HT1080 (cell line): ENCODE measurements at regions not wholly inside any gene's neighbourhood (a gene's known extent, or its start where the extent isn't known, plus 50 kb on each side); places are given as distances from the start of the nearest gene placed in this dataset.

Source experiments
- DNase-seq: peaks from one replicate; pipeline ENCODE4 v3.0.0-alpha.2; 2015; ENCODE audit warnings: low read depth

DNA sequence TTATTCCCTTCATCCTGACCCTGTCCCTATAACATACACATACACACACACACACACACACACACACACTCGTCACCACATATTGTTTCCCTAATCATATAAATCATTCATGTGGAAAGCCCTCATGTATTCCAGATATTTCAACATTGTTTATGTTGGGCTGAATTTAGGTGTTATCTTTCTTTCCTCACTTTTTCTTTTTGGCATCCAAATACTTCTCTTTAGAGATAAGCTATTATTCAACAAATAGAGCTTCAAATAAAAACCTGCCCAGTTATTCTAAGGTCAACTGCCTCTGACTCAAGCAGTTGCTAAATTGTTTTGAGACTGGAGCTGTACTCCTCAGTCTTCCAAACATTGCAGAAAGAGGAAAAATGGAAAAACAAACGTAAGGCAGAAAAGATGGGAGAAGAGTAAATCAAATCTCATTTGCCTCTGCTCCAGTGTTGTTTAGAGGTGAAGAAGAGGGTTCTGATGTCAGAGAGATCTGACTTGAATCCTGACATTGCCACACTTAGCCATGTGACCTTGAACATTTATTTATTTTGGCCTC is 215.7 kb downstream of the GAS1 start:
- no peak for DNase-seq

DNA sequence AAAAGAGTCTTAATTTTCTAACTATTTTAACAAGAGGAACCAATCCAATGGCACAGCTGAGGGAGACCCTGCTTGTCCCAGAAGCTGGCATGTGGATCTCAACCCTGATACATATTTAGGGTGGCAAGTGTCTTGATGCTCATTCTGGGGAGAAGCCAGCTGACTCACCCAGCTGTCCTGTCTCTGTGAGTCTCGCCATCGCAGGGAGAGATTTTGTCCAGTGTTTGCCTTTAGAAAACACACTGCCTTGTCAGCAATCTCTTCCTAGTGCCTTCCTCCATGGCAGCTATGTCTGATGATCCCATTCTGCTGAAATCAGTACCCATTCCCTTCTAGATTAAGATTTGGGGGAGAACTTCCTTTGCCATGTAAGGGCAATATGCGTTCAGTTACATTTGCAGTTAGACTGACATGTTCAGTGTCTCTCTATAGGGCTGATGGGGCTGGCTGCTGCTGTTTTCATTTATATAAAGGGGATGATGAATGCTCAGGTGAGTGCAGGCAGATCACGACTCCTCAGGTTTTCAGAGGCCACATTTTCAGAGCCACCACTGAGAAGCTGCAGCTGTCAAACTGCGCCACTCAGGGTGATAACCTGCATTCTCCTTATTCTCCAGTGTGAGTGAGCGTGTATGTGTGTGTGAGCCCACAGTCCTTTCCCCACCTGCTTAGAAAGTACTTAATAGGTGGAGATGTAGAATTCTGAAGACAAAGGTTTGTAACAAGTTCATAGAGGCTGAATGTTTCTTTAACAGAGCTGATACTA is 217.0 kb downstream of the GAS1 start:
- no peak for DNase-seq

DNA sequence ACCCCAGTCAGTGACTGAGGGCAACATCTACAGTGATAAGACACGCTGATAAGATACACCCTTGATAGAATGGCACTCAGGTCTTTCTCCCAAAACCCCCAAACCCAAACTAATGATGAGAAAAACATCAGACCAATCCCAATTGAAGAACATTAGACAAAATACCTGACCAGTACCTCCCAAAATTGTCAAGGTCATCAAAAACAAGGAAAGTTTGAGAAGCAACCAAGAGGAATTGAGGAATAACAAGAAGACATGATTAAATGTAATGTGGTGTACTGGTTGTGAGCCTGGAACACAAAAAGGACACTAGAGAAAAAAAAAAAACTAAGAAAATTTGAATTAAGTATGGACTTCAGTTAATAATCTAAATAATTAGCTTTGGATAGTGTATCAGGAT is 222.8 kb downstream of the GAS1 start:
- no peak for DNase-seq

DNA sequence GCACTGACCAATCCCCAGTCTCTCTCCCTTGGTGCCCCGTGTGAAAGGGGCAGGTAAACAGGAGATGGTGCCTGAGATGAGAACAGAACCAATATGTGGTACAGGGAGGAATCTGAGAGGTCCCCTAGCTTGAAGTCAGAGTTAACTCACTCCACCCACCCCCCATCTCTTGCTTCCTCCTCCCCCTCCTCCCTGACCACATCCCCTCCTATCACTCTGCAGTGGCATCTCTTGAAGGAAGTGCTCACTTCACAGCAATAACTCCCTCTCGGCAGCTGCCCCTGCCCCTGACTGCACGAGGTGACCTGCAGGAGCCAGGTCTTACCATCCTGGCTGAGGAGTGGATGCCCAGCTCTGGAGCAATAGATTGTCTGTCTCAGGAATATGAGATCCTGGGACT is 224.0 kb downstream of the GAS1 start:
- DNase-seq: peak; percentile 40

DNA sequence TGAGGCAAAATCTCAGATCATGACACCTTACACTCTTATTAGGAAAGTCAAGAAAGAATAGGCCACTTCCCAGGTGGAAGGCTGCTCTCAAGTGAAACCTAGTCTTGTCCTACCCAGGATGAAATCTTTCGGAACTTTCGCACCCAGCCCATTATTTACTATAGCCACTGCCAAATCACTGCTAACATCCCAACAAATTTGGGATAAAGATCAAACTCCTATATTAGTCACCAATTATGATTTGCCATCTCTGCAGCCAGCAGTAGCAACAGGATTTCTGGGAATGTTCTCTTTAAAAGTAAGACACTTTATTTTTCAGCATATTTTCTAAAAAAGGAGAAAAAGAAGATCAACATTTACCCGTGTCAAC is 224.6 kb downstream of the GAS1 start:
- no peak for DNase-seq

DNA sequence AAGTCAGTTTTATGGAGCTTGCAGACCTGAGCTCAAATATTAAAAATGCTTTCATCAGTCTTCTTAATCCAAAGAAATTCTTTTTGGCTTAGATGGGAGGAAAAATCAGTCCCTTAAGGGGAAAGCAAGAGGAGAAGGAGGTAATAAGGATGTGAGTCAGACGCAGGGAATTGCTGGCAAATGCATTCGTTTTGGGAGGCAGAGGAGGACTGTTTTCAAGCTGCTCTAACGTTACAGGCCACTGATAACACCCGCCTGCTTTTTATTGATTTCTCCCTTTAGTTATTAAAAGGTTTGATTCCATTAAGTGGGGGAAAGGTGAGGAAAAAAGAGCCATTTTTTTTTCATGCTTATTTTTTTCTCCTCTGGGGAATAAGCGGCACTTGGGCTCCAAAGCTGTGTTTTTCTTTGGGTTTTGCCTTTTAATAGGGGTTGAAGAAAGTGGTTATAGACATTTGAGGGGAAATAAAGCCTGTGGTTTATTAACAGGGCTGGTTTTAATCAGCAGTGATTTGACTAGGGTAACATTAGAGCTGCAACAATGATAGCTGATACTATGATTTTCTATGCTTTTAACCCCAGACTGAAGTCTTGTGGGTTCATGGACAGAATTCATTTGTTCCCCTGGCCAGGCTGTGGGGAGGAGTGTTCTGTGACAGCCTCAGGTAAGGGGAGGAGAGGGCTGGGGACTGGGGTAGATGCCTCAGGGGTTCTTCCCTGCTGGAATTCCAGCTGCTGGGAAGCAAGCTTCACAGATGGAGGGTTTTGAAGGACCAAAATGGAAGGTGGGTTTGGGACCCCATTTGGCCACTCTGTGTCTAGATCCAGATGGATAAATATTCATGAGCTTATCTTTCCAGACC is 225.2 kb downstream of the GAS1 start:
- DNase-seq: peak; percentile 93

DNA sequence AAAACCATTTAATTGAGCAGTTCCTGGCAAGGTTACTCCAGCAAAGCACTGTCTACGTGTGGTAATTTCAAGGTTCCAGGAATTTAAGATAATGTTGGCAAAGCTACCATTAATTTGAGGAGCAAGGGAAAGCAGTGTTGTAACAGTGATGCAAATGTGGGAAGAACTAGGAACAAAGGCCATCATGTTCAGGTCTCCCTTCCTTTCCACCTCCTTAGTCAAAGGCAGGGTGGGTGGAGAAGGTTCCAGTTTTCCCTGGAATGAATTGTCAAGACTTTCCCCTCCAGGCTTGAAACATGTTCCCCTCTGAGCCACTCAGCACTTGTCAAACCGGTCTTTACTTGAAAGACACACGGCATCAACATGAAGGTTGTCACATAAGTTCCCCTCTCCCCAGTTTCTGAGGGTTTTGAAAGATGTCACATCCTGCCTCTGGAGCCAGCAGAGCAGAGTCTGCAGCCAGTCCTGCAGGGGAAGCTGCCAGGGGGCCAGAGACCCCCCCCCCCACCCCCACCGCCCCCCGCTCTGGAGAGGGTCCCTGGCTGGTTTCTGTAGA is 226.0 kb downstream of the GAS1 start:
- peak; percentile 30 for DNase-seq

DNA sequence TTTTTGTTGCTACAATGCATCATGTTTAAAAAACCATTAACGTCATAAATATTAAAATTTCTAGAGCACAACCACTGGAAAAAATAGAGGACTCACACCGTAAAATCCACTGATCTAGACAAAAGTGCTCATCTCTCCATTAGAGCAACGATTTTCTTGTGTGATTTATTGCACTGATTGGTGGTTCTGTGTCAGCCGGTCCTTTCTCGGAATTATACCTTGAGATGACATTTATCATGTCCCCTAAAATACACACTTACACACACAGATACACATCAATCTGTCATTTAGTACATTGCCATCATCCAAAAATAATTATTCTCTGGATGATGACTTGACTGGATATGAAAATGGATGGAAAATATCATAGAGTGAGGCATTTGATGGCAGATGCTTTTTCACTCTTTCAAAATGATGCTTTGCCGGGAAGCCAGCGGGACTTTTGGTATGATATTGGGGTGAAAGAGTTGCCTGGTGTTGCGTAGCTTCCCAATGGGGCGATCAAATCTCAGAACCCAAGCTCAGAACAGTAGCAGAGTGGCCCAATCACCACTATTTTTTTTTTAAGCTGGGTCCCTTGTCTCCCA is 226.6 kb downstream of the GAS1 start:
- no peak for DNase-seq

DNA sequence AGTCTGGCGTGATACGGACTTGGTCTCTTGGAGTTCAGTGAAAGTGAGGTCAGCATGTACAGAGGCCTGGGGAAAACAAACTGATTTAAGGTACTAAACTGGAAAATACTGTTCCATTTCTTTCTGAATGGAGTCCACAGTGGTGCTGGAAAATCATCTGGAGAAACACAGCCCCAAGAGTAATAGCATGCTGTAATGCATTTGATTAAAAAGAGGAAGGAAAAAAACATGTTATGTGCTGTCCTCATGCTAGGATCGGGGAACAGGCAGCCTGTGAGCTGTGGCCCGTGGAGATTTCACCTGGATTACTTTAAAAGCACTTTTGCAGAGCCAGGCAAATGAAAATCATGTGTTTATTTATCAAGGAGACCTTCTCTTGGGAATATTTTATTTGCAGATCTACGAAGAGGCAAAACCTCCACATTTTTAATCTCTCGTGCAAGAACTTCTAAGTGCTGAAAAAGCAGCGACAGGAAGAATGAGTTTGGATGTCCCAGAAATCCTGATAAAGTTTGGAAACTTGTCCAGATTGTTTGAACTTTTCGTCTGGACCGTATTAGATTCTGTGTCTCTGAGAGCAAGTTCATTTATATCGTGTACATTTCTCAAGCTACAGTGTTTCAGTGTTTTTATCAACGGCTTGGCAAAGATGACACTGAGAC is 228.8 kb downstream of the GAS1 start:
- DNase-seq: no peak

DNA sequence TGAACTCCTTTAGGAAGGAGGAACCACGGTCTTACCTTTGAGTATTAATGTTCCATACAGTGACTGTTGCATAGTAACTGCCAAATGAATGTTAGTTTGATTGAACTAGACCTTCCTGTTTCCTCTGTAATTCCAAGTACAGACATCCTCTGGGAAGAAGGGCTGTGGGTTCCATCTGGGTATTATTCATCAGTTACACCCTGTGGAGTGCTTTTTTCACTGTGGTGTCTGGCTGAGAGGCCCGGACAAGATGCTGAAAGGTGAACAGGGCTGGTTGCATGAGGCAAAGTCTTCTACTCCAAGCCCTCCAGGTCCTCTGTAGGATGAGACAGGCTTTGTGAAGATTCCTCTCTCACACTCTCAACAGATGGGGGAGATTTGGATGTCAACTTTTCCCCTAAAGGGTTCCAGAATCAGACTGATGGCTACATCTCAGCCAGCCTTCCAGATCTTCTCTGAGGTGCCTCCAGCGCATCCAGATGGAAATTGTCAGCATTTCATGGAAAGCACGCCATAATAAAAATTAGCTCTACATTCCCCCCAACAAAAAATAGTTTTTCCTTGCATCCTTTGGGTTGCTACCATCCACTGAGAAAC is 230.9 kb downstream of the GAS1 start:
- DNase-seq: peak; percentile 44

DNA sequence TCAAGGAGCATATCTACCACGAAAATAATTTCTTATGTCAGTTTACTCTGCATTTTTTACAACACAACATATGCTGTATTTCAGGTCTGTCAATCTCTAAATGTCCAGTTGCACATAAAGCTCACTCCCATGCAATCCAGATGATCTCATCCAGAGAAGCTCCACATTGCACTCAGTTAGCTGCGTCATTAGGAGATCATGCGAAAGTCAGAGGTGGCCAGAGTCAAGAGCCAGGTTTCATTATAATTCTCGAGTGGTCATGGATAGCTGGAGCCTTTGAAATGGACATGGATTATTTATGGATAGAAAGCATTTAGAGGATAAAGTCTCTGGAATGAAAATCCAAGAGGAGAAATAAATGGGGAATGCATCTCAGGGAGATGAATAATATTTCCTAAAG is 232.3 kb downstream of the GAS1 start:
- DNase-seq: no peak

DNA sequence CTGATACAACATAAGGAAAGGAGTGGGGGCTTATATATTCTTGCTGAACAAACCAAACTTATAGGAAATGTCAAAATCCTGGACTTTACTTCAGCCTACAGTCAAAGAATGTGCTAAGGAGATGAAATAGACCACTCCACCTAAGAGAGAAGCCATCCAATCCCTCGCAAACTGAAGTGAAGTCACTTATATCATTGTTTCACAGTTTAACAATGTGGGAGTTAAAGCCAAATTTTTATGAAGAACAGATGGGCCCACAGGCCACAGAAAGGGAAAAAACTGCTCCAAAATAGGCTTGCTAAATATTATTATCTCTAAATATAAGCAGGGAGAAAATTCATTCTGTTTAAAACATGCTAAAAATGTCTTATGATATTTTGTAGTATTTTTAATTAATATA is 233.3 kb downstream of the GAS1 start:
- no peak for DNase-seq

DNA sequence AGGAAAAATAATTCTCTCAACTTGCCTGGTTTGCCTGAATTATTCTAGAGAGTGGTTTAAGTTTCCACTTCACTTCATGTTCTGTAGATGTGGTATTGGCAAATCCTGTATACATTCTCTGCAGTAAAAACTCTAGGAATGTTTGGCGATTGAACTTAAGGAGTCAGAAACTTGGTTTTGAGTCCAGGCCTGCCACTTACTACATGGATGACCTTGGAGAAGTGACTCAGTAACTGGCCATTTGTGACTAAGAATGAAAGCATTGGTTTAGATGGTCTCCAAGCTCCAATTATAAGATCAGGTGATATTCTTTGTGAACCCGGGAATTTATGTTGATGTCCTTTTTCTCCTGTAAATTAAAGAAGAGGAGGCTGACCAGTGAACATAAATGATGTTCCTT is 233.8 kb downstream of the GAS1 start:
- DNase-seq: peak; percentile 78

DNA sequence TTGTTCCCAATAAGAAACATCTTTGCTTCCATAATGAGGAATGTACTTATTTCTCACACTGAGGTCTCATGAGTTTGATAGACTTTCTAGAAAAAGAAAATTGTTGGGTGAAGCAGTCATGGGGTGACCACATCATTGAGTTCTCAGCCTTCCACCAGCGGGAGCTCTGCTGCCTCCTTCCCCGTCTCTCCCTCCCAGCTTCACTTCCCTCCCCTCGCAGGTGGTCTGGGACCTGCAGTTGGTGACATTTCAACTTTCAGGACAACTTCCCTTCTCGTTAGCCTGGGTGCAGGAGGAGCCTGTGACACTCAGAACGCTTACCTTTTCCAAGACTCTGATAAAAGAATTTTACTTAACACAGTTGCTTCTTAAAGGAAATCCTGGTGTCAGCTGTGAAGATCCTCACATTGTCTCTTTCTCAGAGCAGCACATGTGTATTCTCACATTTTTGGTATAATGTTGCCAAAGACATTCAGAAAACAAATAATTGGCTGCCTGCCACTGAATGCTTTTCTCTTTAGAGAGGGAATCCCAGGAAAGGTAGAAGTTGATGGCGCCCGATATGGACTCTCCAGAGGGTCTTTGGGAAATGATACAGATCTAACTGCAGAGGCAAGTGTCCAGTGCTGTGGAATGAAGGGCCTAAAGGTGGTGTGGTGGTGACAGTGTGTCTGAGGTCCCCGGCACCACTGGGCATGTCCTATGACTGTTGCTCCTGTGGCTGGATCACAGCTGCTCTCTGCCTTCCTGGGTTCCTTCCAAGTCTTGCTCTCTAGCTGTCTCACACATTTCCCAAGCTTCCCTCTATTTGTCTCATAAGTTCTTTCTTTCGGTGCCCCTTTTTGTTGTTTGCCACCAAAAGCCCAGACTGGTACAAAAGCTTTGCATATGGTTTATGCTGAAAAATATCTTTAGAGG is 238.1 kb downstream of the GAS1 start:
- no peak for DNase-seq

DNA sequence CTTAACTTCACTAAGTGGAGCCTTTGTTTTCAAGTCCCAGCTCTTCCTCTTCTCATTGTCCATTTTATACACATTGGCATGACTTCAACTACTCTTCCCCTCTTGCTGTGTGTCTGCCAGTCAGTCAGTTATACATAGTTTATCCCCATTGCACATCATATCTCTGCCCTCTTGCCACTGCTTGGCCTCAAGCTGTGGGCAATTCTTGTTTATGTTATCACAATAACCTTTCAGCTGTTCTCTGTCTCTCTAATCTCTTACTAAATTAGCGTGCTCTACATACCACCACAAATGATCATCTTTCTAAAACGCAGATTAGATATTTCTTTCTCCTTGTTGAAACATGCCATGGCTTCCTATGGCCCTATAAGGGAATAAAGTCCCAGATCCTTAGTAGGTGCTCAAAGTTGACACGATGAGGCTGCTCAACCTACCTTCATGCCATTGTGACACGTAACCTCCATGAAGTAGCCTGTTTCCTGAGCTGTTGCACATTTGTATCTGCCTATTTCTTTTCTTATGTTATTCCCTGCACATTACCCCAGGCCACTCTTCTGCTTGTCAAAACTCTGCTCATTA is 239.3 kb downstream of the GAS1 start:
- DNase-seq: no peak

DNA sequence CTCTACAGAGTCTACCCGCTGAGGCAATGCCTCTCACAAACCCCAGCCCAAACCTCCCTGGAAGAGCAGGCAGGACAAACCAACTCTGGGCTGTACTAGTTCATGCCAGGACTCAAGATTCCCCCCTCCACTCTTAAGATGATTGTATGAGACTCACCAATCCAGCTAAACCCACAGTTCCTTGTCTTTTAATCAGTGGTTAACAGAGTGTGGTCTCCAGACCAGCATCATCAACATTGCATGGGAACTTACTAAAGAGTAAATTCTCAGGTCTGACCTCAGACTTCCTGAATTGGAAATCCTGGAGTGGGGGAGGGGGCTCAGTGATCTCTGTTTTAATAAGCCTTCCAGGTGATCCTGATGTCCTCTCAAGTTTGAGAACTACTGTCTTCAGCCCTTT is 240.9 kb downstream of the GAS1 start:
- peak; percentile 79 for DNase-seq

DNA sequence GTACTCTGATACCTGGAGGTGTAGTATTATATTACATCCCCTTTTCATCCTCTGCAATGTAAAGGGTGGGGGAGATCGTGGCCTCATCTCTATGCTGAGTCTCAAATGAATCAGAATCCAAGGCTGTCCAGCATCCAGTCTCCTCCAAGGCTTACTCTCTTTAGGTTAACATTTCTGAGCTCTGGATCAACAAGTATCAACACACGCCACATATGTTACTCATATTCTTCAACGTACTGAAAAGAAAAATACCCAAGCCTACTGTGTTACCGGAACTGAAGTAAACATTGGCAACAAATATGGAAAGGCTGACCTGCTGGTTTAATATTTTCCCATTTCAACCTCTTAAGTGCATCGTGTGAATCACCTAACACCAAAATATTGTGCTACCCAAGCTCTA is 241.8 kb downstream of the GAS1 start:
- no peak for DNase-seq

DNA sequence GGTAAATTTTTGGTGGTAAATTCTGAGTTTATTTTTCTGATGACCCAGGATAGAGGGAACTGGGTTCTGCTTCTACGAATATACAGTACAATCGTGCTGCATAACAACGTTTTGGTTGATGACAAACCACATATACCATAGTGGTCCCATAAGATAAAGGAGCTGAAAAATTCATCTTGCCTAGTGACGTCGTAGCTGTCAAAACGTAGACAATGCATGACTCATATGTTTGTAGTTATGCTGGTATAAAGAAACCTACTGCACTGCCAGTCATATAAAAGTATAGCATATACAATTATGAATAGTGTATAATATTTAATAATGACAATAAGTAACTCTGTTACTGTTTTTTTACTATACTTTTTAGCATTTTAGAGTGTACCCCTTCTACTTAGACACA is 244.0 kb downstream of the GAS1 start:
- no peak for DNase-seq

DNA sequence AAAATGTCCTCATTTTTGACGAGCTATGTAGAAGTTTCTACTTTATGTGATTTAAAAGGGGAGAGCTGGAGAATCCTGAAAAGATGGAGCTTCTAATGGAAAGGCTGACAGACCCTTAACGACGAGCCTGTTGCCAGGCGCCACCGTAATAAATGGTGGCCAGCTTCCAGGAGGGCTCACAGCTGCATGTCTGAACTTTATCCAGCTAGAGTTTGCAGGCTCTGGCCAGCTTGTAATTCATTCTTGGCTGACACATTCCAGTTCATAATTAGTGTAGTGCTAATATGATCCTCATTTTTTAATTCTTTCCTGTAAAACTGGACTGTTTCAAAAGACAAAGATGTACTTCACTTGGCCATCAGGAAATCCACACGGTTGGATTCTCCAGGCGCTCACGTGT is 246.7 kb downstream of the GAS1 start:
- DNase-seq: no peak
